HL-60 (cell line): ENCODE measurements at regions not wholly inside any gene's neighbourhood (a gene's known extent, or its start where the extent isn't known, plus 50 kb on each side); places are given as distances from the start of the nearest gene placed in this dataset.

Experiments used
- DNase-seq, 2 experiments: peaks; one replicate each; pipeline ENCODE4 v3.0.0-alpha.2; 2010 to 2020; ENCODE audit warnings: low read depth in 1 of 2, low spot score in 1 of 2
- H3K27ac ChIP-seq: fragments of 250-450 bp; sonication (Bioruptor Pico); replicated peaks from 2 replicates; pipeline ENCODE4 v1.5.1; 2020; ENCODE audit warnings: mild to moderate bottlenecking, moderate library complexity
- H3K27me3 ChIP-seq: fragments of 250-450 bp; sonication (Bioruptor Pico); 2 replicates; pipeline ENCODE4 v1.5.1; 2021; ENCODE audit warnings: mild to moderate bottlenecking, moderate library complexity; ENCODE audit not compliant: insufficient read depth, poor library complexity, severe bottlenecking
- H3K4me3 ChIP-seq: replicated peaks from 2 replicates; pipeline ENCODE4 v1.5.1; 2011; ENCODE audit warnings: mild to moderate bottlenecking, control low read depth, low read length; ENCODE audit not compliant: insufficient read depth
- GABPA ChIP-seq: IDR thresholded peaks from 2 replicates; pipeline ENCODE4 v1.6.1; 2012; ENCODE audit warnings: low read depth
- POLR2AphosphoS5 ChIP-seq: IDR thresholded peaks from 2 replicates; pipeline ENCODE4 v1.6.1; 2012; ENCODE audit warnings: low read depth
- SPI1 ChIP-seq: IDR thresholded peaks from 2 replicates; pipeline ENCODE4 v1.6.1; 2012; ENCODE audit warnings: low read depth, mild to moderate bottlenecking, borderline replicate concordance
- TF ChIP-seq, protein P1 (sequence below): IDR thresholded peaks from one replicate; pipeline ENCODE4 v1.5.1; 2011; ENCODE audit warnings: low read length, control low read depth, inconsistent platforms; ENCODE audit not compliant: insufficient read depth
- TF ChIP-seq, protein P2 (sequence below): IDR thresholded peaks from 2 replicates; pipeline ENCODE4 v1.6.1; 2012; ENCODE audit warnings: low read depth; ENCODE audit not compliant: insufficient replicate concordance

DNA sequence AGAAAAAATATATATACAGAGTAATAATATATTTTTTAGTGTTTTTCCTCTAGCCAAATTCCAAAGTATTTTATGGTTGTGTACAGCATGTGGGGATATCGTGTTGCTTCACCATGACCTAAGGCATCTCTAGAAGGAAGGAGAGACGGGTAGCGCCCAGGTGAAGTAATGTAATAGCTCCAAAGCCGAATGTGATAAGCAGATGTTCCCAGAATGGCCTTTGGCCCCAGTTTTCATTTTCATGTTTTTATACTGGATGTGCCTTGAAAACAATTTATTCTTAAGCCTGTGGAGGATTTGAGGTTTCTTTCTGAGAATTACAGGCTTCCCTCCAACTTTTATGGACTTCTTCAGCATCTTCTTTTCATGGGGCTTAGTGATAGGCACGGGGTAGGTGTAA, 587.9 kb upstream of the KIRREL3 start:
- H3K27me3 ChIP-seq, result no peaks in the 10 kb centered on the region
- no peak overlapping the region for H3K4me3 ChIP-seq
- no peak for DNase-seq
- H3K27ac ChIP-seq, result no peak overlapping the region
- TF ChIP-seq GABPA, result no peak

GRCh38 chr11:127587511-127587910, 586.9 kb upstream of the KIRREL3 start:
- DNase-seq, result no peak
- Histone ChIP-seq H3K27ac (no peak overlapping the region), H3K4me3 (no peak overlapping the region), H3K27me3 (no peaks in the 10 kb centered on the region)
- TF ChIP-seq, protein P1, sequence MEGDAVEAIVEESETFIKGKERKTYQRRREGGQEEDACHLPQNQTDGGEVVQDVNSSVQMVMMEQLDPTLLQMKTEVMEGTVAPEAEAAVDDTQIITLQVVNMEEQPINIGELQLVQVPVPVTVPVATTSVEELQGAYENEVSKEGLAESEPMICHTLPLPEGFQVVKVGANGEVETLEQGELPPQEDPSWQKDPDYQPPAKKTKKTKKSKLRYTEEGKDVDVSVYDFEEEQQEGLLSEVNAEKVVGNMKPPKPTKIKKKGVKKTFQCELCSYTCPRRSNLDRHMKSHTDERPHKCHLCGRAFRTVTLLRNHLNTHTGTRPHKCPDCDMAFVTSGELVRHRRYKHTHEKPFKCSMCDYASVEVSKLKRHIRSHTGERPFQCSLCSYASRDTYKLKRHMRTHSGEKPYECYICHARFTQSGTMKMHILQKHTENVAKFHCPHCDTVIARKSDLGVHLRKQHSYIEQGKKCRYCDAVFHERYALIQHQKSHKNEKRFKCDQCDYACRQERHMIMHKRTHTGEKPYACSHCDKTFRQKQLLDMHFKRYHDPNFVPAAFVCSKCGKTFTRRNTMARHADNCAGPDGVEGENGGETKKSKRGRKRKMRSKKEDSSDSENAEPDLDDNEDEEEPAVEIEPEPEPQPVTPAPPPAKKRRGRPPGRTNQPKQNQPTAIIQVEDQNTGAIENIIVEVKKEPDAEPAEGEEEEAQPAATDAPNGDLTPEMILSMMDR, result no peak
- TF ChIP-seq SPI1 (no peak), GABPA (no peak), POLR2AphosphoS5 (no peak)
- TF ChIP-seq, protein P2, sequence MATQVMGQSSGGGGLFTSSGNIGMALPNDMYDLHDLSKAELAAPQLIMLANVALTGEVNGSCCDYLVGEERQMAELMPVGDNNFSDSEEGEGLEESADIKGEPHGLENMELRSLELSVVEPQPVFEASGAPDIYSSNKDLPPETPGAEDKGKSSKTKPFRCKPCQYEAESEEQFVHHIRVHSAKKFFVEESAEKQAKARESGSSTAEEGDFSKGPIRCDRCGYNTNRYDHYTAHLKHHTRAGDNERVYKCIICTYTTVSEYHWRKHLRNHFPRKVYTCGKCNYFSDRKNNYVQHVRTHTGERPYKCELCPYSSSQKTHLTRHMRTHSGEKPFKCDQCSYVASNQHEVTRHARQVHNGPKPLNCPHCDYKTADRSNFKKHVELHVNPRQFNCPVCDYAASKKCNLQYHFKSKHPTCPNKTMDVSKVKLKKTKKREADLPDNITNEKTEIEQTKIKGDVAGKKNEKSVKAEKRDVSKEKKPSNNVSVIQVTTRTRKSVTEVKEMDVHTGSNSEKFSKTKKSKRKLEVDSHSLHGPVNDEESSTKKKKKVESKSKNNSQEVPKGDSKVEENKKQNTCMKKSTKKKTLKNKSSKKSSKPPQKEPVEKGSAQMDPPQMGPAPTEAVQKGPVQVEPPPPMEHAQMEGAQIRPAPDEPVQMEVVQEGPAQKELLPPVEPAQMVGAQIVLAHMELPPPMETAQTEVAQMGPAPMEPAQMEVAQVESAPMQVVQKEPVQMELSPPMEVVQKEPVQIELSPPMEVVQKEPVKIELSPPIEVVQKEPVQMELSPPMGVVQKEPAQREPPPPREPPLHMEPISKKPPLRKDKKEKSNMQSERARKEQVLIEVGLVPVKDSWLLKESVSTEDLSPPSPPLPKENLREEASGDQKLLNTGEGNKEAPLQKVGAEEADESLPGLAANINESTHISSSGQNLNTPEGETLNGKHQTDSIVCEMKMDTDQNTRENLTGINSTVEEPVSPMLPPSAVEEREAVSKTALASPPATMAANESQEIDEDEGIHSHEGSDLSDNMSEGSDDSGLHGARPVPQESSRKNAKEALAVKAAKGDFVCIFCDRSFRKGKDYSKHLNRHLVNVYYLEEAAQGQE, result no peak

DNA sequence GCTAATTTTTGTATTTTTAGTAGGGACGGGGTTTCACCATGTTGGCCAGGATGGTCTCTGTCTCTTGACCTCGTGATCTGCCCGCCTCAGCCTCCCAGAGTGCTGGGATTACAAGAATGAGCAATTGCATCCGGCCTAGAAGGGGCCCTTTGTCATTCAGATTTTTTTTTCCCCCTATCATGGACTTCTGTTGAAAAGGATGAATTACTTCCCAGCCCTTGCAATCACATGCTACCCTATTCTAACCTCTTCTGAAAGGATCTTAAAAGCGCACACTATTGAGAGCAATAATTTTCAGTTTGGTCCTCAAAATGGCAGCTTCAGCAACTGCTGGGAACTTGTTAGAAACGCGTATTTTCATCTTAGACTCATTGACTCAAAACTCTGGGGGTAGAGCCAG, 575.6 kb upstream of the KIRREL3 start:
- Histone ChIP-seq H3K27me3 (no peaks in the 10 kb centered on the region), H3K4me3 (no peak overlapping the region), H3K27ac (no peak overlapping the region)
- no peak for DNase-seq
- TF ChIP-seq POLR2AphosphoS5, result no peak
- TF ChIP-seq GABPA, result no peak
- TF ChIP-seq, protein P1, result no peak
- TF ChIP-seq, protein P2, result no peak
- no peak for TF ChIP-seq SPI1

DNA sequence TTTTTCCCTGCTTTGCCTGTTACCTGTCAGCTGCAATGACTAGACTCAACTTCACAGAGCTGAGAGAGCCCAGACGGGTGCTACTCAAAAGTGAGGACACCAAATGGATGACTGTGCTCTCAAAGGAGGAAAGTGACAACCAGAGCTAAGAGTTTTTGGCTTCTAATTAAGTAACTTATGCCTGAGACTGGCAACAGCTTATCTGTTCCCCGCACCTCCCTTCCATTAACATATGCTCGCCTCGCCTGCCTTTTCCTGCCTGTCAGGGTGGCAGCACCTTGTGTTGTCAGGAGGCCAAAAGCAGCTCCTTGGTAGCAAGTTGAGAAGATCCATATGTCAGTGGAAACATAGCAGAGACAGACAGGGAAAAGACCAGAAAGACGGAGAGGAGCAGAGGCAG, 573.9 kb upstream of the KIRREL3 start:
- H3K27ac ChIP-seq, result no peak overlapping the region
- H3K4me3 ChIP-seq, result no peak overlapping the region
- DNase-seq, result no peak
- no peak for TF ChIP-seq SPI1
- TF ChIP-seq, protein P1, result no peak
- H3K27me3 ChIP-seq, result no peaks in the 10 kb centered on the region
